Eye (tissue), 1 donor: ENCODE measurements at regions not wholly inside any gene's neighbourhood (a gene's known extent, or its start where the extent isn't known, plus 50 kb on each side); places are given as distances from the start of the nearest gene placed in this dataset.

Experiments used
- DNase-seq: peaks from one replicate; pipeline ENCODE4 v3.0.0-alpha.2; 2015

- DNase-seq, result no peak
Observed at GRCh38 chr4:14496969-14497368, 505.3 kb upstream of the CPEB2 start.

- DNase-seq, result no peak
Observed at GRCh38 chr4:14504162-14504561, 498.1 kb upstream of the CPEB2 start.

GRCh38 chr4:14513471-14513870 is 488.8 kb upstream of the CPEB2 start:
- no peak for DNase-seq

- no peak for DNase-seq
Observed at GRCh38 chr4:14515556-14515955, 486.7 kb upstream of the CPEB2 start.

GRCh38 chr4:14518136-14518535 is 484.1 kb upstream of the CPEB2 start:
- no peak for DNase-seq

DNA sequence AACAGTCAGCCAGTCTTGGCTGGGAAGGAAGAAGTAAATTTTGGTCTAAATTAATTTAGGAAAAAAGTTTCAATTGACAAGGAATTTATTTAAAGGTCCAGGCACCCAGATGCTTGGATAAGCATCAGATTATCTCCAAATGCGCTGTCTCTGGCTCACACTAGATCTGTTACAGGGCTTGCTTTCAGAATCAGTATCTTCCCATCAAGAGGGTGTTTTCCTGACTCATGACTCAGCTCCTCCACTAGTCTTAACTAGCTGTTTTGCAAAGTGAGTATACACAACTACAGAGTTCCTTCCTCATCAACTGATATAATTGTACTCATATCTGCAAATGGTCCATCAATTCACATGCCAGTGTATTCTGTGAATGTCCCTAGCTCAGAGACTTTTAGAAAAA is 482.1 kb upstream of the CPEB2 start:
- no peak for DNase-seq

- no peak for DNase-seq
Observed at GRCh38 chr4:14524276-14524675, 478.0 kb upstream of the CPEB2 start.

GRCh38 chr4:14528918-14529317 is 473.4 kb upstream of the CPEB2 start:
- no peak for DNase-seq

DNA sequence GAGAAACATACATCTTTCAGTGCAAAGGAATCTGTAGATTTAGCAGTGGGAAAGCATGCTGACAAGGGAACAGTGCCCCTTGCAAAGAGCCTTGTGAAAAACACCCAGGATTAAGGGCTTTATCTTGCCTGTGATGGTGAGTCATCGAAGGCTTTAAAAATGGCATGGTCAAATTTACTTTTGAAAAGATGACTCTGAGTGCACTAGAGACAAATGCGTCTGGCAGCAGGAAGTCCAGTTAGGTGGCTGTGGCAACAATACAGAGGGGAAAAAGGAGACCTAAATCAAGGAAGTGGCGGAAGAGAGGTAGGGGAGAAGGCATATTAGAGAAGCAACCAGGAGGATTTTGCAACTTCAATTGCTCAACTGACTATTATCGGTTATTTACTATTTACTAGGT is 472.6 kb upstream of the CPEB2 start:
- peak; percentile 9 for DNase-seq

GRCh38 chr4:14532436-14532835 is 469.8 kb upstream of the CPEB2 start:
- no peak for DNase-seq

GRCh38 chr4:14539246-14539645 is 463.0 kb upstream of the CPEB2 start:
- DNase-seq, result no peak

DNA sequence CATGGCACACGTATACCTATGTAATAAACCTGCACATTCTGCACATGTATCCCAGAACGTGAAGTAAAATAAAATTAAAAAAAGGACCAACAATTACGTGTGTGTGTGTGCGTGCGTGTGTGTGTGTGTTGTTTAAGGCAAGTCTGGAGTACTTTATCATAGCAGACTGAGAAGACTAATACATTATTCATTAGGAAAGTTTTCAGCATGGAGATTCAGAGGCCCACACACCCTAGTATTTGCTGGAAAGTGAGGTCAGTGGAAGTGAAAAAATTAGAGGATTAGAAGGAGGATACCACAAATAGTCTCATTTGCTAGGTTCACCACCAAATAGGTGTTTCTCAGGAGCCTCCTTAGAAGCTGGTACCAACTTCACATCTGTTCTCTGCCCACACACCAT is 457.1 kb upstream of the CPEB2 start:
- no peak for DNase-seq

- DNase-seq, result no peak
Observed at GRCh38 chr4:14545807-14546206, 456.5 kb upstream of the CPEB2 start.

DNA sequence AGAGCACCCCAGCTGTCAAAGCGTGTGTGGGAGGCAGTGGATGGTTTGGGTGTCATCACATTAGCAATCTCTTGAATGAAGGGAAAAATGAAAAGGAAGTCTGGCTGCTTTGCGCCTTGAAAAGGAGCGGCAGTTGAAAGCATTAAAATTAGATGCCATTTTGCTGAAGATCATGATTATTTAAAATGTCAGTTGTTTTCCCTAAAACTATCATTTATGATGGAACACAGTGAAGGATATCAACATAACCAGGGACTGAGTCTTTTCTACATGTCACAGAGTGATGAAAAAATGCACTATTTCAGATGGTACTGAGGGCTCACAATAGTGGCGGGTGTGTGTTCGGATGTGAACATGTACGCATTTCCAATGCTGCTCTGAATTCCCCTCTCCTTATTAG is 450.2 kb upstream of the CPEB2 start:
- no peak for DNase-seq

DNA sequence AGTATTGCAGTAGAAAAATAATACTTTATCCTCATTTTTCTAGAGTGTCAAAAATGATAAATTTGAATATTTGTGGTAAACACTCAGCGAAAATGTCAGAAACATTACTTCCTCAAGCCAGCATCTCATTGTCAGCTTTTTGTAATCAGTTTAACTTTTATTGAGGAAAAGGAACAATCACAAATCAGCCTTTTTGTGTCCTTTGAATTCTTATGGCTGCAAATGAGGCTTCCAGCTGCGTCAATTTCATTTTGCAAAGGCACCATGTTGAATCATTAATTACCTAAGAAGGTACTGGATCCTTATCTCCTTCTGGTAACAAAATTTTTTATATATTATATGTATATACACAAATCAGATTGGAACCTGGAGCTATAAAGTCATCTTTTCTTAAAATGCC is 442.6 kb upstream of the CPEB2 start:
- no peak for DNase-seq

DNA sequence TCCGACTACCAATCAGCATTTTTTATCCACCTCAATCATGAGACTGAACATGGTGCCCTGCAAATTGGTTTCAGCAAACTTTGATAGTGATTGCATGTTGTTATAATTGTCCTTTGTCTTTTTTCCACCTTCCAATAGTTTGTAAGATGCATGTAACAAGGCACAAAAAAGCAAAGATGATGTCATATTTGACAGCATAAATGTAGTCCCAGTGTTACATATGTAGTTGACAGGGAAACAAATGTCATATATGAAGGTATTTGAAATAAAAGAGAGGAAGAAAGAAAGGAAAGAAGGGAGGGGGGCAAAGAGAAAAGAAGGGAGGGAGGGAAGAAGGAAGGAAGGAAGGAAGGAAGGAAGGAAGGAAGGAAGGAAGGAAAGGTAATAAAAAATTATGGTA is 441.7 kb upstream of the CPEB2 start:
- no peak for DNase-seq

GRCh38 chr4:14562901-14563300 is 439.4 kb upstream of the CPEB2 start:
- DNase-seq, result no peak

DNA sequence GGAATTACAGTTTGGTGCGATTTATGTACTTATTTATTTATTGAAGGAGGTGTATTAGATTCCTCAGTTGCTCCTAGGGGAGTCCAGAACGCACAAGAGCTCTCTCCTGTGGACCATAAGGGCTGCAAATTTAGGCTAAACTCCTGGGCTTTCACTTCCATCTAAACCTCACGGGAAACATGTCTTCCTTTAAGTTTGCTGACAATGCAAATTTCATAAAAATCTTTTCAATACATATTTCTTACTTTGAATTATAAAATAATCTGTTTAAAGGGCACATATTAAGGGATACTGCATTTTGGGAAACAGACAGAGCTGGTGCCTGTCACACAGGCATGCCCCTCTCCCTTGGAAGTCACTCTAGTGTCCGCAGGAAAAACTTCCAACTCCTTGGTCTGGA is 438.0 kb upstream of the CPEB2 start:
- no peak for DNase-seq

DNA sequence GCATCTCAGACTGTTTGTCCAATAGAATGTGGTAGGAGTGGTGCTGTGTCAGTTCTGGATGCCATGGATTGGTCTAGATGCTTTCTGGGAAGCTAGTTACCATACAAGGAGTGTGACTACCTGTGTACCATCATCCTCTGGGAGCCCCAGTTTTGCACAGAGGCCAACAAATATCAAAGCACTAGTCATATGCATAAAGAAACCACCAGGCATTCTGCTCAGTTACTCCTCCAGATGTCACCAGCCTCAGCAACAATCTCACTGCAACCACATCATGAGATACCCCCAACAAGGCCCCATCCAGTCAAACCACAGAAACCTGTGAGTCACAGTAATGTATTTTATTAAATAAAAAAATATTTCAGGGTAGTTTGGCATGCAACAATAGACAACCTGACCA is 435.8 kb upstream of the CPEB2 start:
- no peak for DNase-seq

DNA sequence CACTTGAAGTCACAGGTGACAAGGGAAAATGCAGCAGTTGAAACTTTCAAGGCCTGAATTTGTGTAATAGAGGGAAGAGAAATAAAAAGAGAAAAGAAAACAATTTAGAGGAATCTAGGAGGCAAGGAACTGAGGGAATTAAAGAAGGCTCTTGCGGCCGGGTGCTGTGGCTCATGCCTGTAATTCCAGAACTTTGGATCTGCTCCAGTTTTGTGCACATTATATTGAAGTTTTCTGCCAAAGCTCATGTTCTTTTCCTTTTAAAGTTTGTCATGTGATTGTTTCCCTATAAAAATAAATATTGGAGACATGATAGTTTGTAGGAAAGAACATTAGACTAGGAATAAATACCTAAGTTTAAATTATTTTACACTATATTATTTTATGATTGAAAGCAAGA is 433.9 kb upstream of the CPEB2 start:
- DNase-seq, result peak; percentile 12

DNA sequence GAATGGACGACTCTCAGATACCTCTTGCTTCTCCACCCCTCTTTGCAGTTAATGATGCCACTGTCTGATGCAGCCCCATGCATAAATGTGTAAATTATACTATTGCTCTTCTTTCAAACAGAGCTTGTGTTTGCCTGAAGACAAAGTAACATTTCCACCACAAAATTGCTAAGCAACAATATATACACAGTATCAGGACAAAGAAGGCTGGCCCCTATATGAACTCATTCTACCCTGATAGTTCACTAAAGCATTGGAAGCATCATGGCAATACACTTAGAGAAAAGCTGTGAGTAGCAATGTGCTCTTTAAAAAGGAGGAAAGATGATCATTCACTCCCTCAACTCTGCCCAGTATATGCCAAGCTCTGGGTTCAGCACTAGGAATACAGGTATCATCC is 427.0 kb upstream of the CPEB2 start:
- DNase-seq, result no peak

GRCh38 chr4:14575919-14576318 is 426.4 kb upstream of the CPEB2 start:
- DNase-seq, result no peak

GRCh38 chr4:14580061-14580460 is 422.2 kb upstream of the CPEB2 start:
- no peak for DNase-seq

DNA sequence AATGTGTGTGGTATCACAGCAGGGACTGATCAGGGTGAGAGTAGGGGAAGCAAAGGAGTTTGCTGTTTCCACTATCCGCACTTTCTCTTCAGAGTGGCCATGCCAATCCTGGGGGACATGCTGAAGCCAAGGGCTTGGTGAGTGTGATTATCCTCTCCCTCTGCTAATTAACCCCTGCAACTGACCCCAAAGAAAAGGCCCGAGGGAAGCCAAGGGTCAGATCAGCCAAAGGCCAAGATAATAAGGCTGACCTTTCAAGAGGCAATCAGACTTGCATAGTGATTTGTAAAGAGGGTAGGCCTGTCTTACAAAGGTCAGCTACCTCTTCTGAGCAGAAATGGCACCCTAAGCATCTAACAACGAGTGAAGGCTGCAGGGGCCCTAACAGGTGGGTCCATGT is 420.5 kb upstream of the CPEB2 start:
- no peak for DNase-seq

DNA sequence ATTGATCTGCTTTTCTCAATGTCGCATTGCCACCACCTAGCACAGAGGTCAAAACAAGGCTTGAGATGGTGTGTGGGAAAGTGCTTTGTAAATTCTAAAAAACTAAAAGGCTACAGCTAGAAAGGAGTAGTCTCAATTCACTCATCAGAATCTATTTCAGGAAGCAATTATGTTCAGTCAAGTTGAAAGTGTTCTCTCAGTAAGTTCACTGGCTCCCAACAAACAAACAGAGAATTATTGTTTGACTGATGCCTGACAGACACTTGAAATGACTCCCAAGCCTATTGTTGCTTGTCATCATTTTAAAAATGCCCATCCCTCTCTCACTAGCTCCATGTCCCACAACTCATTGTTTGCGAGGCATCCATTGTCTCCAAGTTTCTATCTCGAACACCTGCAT is 419.6 kb upstream of the CPEB2 start:
- no peak for DNase-seq

- no peak for DNase-seq
Observed at GRCh38 chr4:14583331-14583730, 418.9 kb upstream of the CPEB2 start.
